OCI-LY3 (cell line): ENCODE measurements at regions not wholly inside any gene's neighbourhood (a gene's known extent, or its start where the extent isn't known, plus 50 kb on each side); places are given as distances from the start of the nearest gene placed in this dataset.

Source experiments
- H2AFZ ChIP-seq: fragments of 200-600, 300-600 bp; shearing (Covaris generic); 2 replicates; pipeline ENCODE4 v1.6.0; 2014; ENCODE audit warnings: antibody characterized with exemption, low read depth, low read length
- H3K27ac ChIP-seq: fragments of 200-600, 300-600 bp; sonication (generic); 2 replicates; pipeline ENCODE4 v1.5.1; 2014; ENCODE audit warnings: mild to moderate bottlenecking, low read length, moderate library complexity, mixed read lengths
- H3K27me3 ChIP-seq: fragments of 200-600, 300-600 bp; sonication (generic); 2 replicates; pipeline ENCODE4 v1.6.1; 2014; ENCODE audit warnings: low read depth, low read length, mixed read lengths
- H3K36me3 ChIP-seq: fragments of 200-600, 300-600 bp; sonication (generic); replicated peaks from 2 replicates; pipeline ENCODE3; 2014; ENCODE audit warnings: low read depth, low read length, mixed read lengths
- H3K4me1 ChIP-seq: fragments of 300-600, 200-600 bp; sonication (generic); 2 replicates; pipeline ENCODE4 v1.6.1; 2014; ENCODE audit warnings: low read length, mixed read lengths
- H3K4me2 ChIP-seq: fragments of 200-600, 300-600 bp; sonication (generic); 2 replicates; pipeline ENCODE4 v1.6.1; 2014; ENCODE audit warnings: low read length, mixed read lengths
- H3K4me3 ChIP-seq: fragments of 300-600, 200-600 bp; sonication (generic); 2 replicates; pipeline ENCODE4 v1.5.1; 2014; ENCODE audit warnings: antibody characterized with exemption, mild to moderate bottlenecking, low read length, moderate library complexity
- H3K79me2 ChIP-seq: fragments of 300-600, 200-600 bp; shearing (Covaris generic); 2 replicates; pipeline ENCODE4 v1.6.1; 2014; ENCODE audit warnings: mild to moderate bottlenecking, low read length, mixed read lengths
- H3K9ac ChIP-seq: fragments of 300-600, 200-600 bp; shearing (Covaris generic); 2 replicates; pipeline ENCODE4 v1.6.0; 2014; ENCODE audit warnings: mild to moderate bottlenecking, low read length, moderate library complexity
- H3K9me3 ChIP-seq: fragments of 200-600, 300-600 bp; shearing (Covaris generic); 2 replicates; pipeline ENCODE4 v1.6.1; 2014; ENCODE audit warnings: low read length, mixed read lengths; ENCODE audit not compliant: insufficient read depth
- H4K20me1 ChIP-seq: fragments of 200-600, 300-600 bp; sonication (generic); 2 replicates; pipeline ENCODE4 v1.6.1; 2016; ENCODE audit warnings: low read length, mixed read lengths; ENCODE audit not compliant: insufficient read depth
- EZH2phosphoT487 ChIP-seq: fragments of 200-600 bp; shearing (Covaris generic); IDR thresholded peaks from 2 replicates; pipeline ENCODE4 v1.6.1; 2018; ENCODE audit warnings: antibody characterized with exemption, mixed run types, low read depth
- TF ChIP-seq, protein P1 (sequence below): fragments of 200-600, 300-600 bp; sonication (generic); IDR thresholded peaks from 2 replicates; pipeline ENCODE4 v1.5.1; 2014; ENCODE audit warnings: antibody characterized with exemption, low read length, low read depth

DNA sequence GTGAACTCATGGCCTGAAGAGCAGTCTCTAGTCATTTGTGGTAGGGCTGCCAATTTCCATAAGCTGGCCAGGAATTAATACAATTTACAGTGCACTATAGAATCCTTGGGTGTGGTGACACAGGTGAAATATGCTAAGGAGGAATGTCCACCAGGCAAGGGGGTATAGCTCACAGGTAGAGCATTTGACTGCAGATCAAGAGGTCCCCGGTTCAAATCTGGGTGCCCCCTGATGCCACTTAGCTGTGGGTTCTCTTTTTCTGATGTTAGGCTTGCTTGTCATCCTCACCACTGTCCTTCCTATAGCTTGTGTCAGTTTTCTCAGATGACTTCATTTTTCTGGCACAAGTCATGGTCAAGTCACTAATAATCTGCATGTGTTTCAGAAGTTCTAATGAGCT lies 108.7 kb downstream of the ZNF467 start:
- H3K27ac ChIP-seq = no peak overlapping the region
- H3K9me3 ChIP-seq = no peaks in the 10 kb centered on the region
- H2AFZ ChIP-seq = no peak overlapping the region
- H3K79me2 ChIP-seq = no peaks in the 10 kb centered on the region
- H3K4me3 ChIP-seq = no peak overlapping the region
- H3K4me1 ChIP-seq = no peaks in the 10 kb centered on the region; the same call in 1 of the 2 replicates
- H3K9ac ChIP-seq = no peak overlapping the region
- no peaks in the 10 kb centered on the region for H3K36me3 ChIP-seq
- TF ChIP-seq EZH2phosphoT487 = no peak
- TF ChIP-seq, protein P1, sequence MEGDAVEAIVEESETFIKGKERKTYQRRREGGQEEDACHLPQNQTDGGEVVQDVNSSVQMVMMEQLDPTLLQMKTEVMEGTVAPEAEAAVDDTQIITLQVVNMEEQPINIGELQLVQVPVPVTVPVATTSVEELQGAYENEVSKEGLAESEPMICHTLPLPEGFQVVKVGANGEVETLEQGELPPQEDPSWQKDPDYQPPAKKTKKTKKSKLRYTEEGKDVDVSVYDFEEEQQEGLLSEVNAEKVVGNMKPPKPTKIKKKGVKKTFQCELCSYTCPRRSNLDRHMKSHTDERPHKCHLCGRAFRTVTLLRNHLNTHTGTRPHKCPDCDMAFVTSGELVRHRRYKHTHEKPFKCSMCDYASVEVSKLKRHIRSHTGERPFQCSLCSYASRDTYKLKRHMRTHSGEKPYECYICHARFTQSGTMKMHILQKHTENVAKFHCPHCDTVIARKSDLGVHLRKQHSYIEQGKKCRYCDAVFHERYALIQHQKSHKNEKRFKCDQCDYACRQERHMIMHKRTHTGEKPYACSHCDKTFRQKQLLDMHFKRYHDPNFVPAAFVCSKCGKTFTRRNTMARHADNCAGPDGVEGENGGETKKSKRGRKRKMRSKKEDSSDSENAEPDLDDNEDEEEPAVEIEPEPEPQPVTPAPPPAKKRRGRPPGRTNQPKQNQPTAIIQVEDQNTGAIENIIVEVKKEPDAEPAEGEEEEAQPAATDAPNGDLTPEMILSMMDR = no peak
- H4K20me1 ChIP-seq = no peaks in the 10 kb centered on the region
- H3K4me2 ChIP-seq = no peak overlapping the region
- peaks cover 29% of the 10 kb centered on the region for H3K27me3 ChIP-seq

DNA sequence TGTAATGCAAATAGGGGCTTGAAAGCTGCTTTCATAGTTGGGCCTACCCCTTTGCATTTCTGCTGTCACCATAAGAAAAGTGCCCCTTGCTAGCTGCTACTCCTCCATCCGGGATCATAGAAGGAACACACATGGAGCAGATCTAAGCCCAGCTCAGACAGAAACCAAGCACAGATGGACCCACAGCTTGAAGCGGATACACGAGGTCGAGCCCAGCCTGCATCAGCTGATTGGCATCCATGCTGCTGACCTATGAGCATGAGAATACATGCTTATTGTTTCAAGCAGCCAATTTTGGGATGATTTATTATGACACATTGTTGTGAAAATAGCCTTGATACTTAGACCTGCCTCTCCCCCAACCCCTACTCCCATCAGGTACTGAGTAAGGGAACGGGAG lies 109.2 kb downstream of the ZNF467 start:
- Histone ChIP-seq H3K4me3 (no peak overlapping the region), H3K27ac (no peak overlapping the region), H3K9me3 (no peaks in the 10 kb centered on the region), H3K79me2 (no peaks in the 10 kb centered on the region), H3K9ac (no peak overlapping the region), H4K20me1 (no peaks in the 10 kb centered on the region), H3K4me1 (no peaks in the 10 kb centered on the region; the same call in 1 of the 2 replicates), H3K4me2 (no peak overlapping the region), H3K27me3 (peaks cover 29% of the 10 kb centered on the region), H3K36me3 (no peaks in the 10 kb centered on the region), H2AFZ (no peak overlapping the region)
- TF ChIP-seq EZH2phosphoT487 = no peak
- TF ChIP-seq, protein P1 = no peak

DNA sequence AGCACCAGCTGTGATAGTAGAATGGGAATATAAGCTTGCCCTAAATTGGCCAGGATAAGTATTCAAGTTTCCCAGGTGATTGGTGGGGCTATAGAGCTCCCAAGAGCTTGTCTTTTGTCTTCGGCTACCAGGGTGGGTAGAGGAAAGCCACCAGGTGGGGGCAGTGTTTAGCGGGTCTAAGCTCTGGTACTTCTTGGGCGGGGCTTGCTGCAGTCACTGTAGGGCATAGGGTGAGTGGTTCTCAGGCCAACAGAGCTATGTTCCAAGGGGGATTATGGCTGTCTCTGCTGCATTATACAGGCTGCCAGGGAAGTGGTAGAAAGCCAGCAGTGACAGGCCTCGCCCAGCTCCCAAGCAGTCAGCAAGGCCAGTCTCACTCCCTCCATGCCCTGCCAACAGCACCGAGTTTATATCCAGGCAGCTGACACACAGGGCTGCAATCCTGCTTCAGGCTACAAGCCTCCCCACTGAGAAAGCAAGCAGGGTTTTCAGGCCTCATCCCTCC lies 110.7 kb downstream of the ZNF467 start:
- no peak overlapping the region for H3K27ac ChIP-seq
- no peaks in the 10 kb centered on the region for H3K36me3 ChIP-seq
- H3K9ac ChIP-seq = no peak overlapping the region
- H3K4me1 ChIP-seq = no peaks in the 10 kb centered on the region
- TF ChIP-seq, protein P1 = peak; percentile 81
- TF ChIP-seq EZH2phosphoT487 = no peak
- no peak overlapping the region for H3K4me3 ChIP-seq
- no peaks in the 10 kb centered on the region for H3K9me3 ChIP-seq
- no peaks in the 10 kb centered on the region for H4K20me1 ChIP-seq
- H3K27me3 ChIP-seq = peaks cover 29% of the 10 kb centered on the region
- no peaks in the 10 kb centered on the region for H3K79me2 ChIP-seq
- 0 out of 2 replicates have a peak overlapping the region, but pooled peaks have one; percentile 17 for H2AFZ ChIP-seq
- no peak overlapping the region for H3K4me2 ChIP-seq

DNA sequence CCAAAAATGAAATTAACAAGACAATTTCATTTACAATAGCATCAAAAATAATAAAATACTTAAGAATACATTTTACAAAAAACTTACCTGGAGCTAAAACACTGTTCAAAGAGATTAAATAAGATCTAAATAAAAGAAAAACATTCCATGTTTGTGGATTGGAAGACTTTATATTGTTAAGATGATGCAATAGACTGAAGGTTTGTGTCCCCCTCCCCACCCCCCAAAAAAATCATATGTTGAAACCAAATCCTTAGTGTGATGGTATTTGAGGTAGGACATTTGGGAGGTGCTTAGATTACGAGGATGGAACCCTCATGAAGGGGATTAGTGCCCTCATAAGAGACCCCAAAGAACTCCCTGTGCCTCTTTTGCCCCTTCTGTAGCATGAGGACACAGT lies 117.6 kb downstream of the ZNF467 start:
- Histone ChIP-seq H3K9ac (no peak overlapping the region), H3K4me2 (no peak overlapping the region), H4K20me1 (no peaks in the 10 kb centered on the region), H3K4me3 (no peak overlapping the region), H3K27ac (no peak overlapping the region), H3K4me1 (no peaks in the 10 kb centered on the region), H3K36me3 (no peaks in the 10 kb centered on the region), H3K27me3 (peaks cover 5% of the 10 kb centered on the region; the same call in 1 of the 2 replicates), H2AFZ (no peak overlapping the region), H3K79me2 (no peaks in the 10 kb centered on the region), H3K9me3 (no peaks in the 10 kb centered on the region)
- no peak for TF ChIP-seq EZH2phosphoT487
- TF ChIP-seq, protein P1 = no peak
